GM21619 (cell line): ENCODE measurements at regions not wholly inside any gene's neighbourhood (a gene's known extent, or its start where the extent isn't known, plus 50 kb on each side); places are given as distances from the start of the nearest gene placed in this dataset.
A peak's percentile ranks its signal among the peaks of the same experiment; 100 is the strongest.

ENCODE experiments used
- ATAC-seq: cut with Tn5 transposase; IDR thresholded peaks from one replicate; pipeline ENCODE4 v1.9.1; 2021; ENCODE audit not compliant: unreplicated experiment

GRCh38 chr12:14252697-14253096 is 112.8 kb upstream of the ATF7IP start:
- no peak for ATAC-seq

- no peak for ATAC-seq
Measured at GRCh38 chr12:14253496-14253895, 112.0 kb upstream of the ATF7IP start.

- ATAC-seq = no peak
Measured at GRCh38 chr12:14254781-14255180, 110.7 kb upstream of the ATF7IP start.

DNA sequence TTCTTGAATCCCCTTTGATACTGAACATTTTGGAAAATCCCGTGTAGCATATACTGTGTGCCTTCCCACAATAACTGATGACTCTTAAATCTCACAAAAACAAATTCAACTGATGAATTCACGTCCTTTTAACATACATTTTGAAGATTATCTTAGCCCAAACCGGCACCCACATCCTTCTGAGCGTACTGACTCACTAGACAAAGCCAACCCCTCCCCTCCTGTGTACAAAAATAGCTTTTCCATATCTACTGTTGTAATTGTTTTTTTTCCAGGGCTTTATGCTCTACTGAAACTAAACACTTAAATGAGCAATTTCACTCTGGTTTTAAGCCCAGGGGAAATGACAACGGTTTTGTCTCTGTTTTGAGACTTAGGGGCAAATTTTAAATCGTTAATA is 109.4 kb upstream of the ATF7IP start:
- ATAC-seq = no peak

DNA sequence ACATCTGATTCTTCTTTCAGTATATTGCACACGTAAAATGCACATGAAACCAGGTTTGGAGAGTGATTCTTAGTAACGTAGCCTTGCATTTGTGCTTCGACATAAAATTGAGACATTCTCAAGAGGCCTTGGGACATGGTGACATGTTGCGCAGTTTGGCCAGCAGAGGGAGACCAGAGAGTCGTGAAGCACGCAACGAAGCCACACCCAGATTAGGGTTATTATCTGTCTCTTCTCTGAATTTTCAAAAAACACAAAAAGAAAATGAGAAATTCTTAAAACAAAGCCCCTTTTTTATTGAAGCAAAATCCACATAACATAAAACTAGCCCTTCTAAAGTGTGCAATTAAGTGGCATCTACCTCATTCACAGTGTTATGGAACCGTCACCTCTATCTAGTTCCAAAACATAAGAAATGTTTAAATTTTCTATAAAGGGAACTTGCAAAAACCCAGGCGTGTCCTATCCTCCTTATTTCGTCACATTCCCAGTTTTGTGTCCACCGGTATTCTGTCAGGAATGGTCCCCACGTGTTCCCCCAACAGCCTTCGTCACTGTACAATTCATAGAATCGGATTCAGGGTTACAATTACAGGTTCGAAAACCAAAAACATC is 108.8 kb upstream of the ATF7IP start:
- ATAC-seq = no peak

GRCh38 chr12:14257303-14257733 is 108.2 kb upstream of the ATF7IP start:
- no peak for ATAC-seq

- ATAC-seq = peak; percentile 67
Measured at GRCh38 chr12:14257734-14258574, 107.5 kb upstream of the ATF7IP start.

- ATAC-seq = no peak
Measured at GRCh38 chr12:14258575-14258940, 106.9 kb upstream of the ATF7IP start.

DNA sequence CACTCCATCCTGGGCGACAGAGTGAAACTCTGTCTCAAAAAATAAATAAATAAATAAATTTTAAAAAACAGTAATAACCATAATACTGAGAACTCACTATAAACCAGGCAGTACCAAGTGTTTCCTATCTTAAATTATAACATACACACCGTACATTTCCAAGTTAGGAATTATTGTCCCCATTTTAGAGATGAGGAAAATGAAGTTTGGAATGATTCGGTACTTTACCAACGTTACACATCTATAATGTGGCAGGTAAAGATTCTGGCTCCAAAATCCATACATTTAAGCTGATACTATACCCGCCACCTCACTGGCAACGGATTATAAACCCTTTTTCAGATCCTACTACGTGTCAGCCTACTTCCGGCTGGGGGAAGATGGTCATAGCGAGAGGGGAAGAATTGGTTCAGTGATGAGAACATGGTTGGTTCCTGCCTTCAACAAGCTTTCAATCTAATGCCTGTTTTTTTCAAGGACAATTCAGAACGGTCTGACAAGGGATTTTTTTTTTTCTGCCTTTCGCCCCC is 105.9 kb upstream of the ATF7IP start:
- no peak for ATAC-seq

GRCh38 chr12:14260011-14260993 is 105.2 kb upstream of the ATF7IP start:
- ATAC-seq = no peak

DNA sequence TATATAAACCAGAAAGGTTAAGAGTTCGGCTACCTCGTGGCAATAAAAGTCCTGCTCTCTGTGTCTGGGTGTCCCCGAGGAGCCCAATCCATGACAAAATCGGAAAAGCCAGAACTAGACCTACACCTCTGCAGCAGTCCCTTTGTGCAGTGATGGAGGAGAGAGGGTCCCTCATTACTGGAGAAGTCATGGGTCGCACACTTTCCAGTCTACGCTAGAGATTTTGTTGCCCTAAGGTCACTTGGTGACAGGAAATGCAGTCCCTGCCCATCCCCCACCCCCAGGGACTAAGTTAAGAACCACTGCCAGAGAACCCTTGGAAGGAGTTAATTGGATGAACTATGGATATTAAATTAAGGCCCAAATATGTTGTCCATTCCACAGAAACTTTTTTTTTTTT is 104.4 kb upstream of the ATF7IP start:
- no peak for ATAC-seq

DNA sequence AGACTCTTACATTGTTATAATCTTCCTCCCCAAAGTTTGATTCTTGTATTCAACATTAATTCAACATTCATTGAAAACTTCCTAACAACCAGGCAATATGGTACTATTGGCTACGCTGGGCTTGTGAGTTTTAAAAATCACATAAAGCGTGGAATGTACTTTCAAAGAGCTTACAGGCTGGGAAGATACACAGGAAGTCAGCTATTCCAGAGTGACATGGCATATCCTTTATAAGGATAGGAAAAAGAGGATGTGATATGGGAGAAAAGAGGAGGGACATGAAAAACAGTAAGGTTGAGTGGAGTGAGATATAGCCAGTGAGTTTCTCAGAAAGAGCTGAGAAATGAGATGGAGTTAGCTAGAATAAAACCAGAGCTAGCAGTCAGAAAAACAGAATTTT is 103.6 kb upstream of the ATF7IP start:
- ATAC-seq = no peak

DNA sequence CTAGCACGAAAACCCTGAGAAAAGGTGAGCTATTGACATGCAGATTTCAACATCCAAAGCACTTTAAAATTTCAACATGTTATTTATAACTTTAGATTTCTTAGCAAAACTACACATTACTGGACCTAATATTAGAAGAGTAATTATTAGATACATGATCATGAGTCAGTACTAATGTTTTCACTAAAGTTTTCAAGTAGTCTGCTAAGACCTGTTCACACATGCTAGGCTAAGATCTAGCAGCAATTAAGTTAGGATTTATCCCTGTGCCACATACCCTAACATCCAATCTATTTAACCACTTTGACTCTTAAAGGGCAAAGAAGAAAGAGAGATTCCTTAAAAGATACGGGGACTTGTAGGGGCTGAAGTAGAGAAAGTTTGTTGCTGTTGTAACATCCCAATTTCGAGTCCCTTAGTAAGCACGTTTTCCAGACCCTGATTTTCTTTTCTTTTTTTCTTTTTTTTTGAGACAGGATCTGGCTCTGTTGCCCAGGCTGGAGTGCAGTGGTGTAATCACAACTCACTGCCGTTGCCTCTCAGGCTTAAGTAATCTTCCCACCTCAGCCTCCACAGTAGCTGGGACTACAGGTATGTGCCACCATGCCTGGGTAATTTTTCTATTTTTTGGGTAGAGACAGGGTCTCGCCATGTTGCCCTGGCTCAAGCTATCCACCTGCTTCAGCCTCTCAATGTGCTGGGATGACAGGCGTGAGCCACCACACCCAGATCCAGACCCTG is 102.5 kb upstream of the ATF7IP start:
- ATAC-seq = no peak

GRCh38 chr12:14263742-14264141 is 101.7 kb upstream of the ATF7IP start:
- ATAC-seq = no peak

DNA sequence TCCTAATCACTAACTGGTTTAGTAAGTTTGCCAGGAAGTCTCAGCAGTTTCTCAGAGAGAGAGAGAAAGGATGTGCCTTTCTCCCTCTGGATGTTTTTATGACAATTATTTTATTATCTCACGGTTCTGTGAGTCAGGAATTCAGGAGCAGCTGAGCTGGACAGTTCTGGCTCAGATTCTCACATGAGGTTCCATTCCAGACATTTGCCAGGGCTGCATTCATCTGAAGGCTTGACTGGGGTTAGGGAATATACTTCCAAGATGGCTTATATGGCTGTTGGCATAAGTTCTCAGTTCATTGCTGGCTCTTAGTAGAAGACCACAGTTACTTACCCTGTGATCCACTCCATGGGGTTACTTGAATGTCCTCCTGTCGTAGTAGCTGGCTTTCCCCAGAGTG is 101.2 kb upstream of the ATF7IP start:
- ATAC-seq = no peak

DNA sequence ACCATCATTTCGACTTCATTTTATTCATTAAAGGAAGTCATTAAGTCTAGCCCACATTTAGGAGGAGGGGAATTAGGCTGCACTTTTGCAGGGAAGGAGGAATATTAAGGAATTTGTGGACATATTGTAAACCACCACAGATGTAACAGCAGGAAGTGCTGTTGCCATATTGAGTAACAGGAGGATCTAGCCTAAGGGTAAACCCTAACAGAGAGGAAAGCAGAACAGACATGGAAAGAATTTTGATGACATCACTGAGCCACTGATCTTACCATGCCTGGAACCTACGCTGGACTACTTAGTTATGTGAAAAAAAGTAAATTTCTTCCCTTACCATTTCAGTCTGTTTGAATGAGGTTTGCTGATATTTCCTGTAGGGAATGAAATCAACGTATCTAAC is 100.7 kb upstream of the ATF7IP start:
- ATAC-seq = no peak

GRCh38 chr12:14268120-14268515 is 97.4 kb upstream of the ATF7IP start:
- ATAC-seq = no peak

DNA sequence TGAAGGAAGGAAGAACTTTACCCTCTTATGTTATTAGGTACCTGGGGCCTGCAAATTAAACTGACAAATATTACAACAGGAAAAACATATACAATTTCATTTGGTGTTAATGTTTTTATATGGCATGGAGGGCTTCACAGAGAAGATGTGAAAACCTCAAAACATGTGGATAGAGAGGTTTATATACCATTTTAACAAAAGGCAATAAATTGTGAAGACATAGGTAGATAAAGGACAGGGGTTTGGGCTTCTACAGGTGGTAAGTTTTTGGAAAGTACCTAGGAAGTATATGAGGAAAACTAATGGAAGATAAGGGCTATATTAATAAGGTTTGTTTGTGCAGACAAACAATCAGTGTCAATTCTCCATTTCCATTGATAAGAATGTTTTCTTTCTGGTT is 95.1 kb upstream of the ATF7IP start:
- no peak for ATAC-seq

- no peak for ATAC-seq
Measured at GRCh38 chr12:14272956-14273912, 92.2 kb upstream of the ATF7IP start.
